ENCODE measurements at regions not wholly inside any gene's neighbourhood (a gene's known extent, or its start where the extent isn't known, plus 50 kb on each side); places are given as distances from the start of the nearest gene placed in this dataset.

GRCh38 chr16:13806671-13807070, 113.3 kb upstream of the ERCC4 start:
- H3K27me3 Mint-ChIP-seq (ENCODE audit: low read depth) = no peaks in the 10 kb centered on the region
- no peaks in the 10 kb centered on the region for H3K36me3 Mint-ChIP-seq (ENCODE audit: low read depth)
- no peaks in the 10 kb centered on the region for H3K9me3 Mint-ChIP-seq
- no peak overlapping the region for H3K27ac Mint-ChIP-seq
- no peak for DNase-seq (ENCODE audit: low spot score)
- H3K4me1 Mint-ChIP-seq (ENCODE audit: low read depth) = no peaks in the 10 kb centered on the region
- no peak overlapping the region for H3K4me3 Mint-ChIP-seq

- DNase-seq (ENCODE audit: low spot score) = no peak
- no peaks in the 10 kb centered on the region for H3K9me3 Mint-ChIP-seq
- H3K27me3 Mint-ChIP-seq (ENCODE audit: low read depth) = no peaks in the 10 kb centered on the region
- H3K36me3 Mint-ChIP-seq (ENCODE audit: low read depth) = no peaks in the 10 kb centered on the region
- no peak overlapping the region for H3K4me3 Mint-ChIP-seq
- H3K27ac Mint-ChIP-seq = no peak overlapping the region
- H3K4me1 Mint-ChIP-seq (ENCODE audit: low read depth) = no peaks in the 10 kb centered on the region
Observed at GRCh38 chr16:13808102-13808501, 111.9 kb upstream of the ERCC4 start.

- DNase-seq (ENCODE audit: low spot score) = no peak
- H3K27me3 Mint-ChIP-seq (ENCODE audit: low read depth) = no peaks in the 10 kb centered on the region
- H3K27ac Mint-ChIP-seq = no peak overlapping the region
- no peaks in the 10 kb centered on the region for H3K4me1 Mint-ChIP-seq (ENCODE audit: low read depth)
- H3K4me3 Mint-ChIP-seq = no peak overlapping the region
- no peaks in the 10 kb centered on the region for H3K9me3 Mint-ChIP-seq
- H3K36me3 Mint-ChIP-seq (ENCODE audit: low read depth) = no peaks in the 10 kb centered on the region
Observed at GRCh38 chr16:13809765-13810164, 110.2 kb upstream of the ERCC4 start.

GRCh38 chr16:13811834-13812233, 108.1 kb upstream of the ERCC4 start:
- Mint-ChIP-seq H3K9me3 (peaks cover 1% of the 10 kb centered on the region), H3K4me3 (no peak overlapping the region)

GRCh38 chr16:13816701-13817100, 103.3 kb upstream of the ERCC4 start:
- no peak for DNase-seq (ENCODE audit: low spot score)
- H3K9me3 Mint-ChIP-seq = peaks cover 4% of the 10 kb centered on the region
- H3K36me3 Mint-ChIP-seq (ENCODE audit: low read depth) = no peaks in the 10 kb centered on the region

More at GRCh38 chr16:13811834-13812233, 108.1 kb upstream of the ERCC4 start:
- H3K36me3 Mint-ChIP-seq (ENCODE audit: low read depth) = no peaks in the 10 kb centered on the region
- DNase-seq (ENCODE audit: low spot score) = no peak
- H3K27me3 Mint-ChIP-seq (ENCODE audit: low read depth) = no peaks in the 10 kb centered on the region
- no peak overlapping the region for H3K27ac Mint-ChIP-seq
- H3K4me1 Mint-ChIP-seq (ENCODE audit: low read depth) = no peaks in the 10 kb centered on the region

GRCh38 chr16:13823501-13823900, 96.5 kb upstream of the ERCC4 start:
- H3K4me3 Mint-ChIP-seq = no peak overlapping the region
- no peaks in the 10 kb centered on the region for H3K27me3 Mint-ChIP-seq (ENCODE audit: low read depth)

More at GRCh38 chr16:13816701-13817100, 103.3 kb upstream of the ERCC4 start:
- Mint-ChIP-seq H3K4me1 (ENCODE audit: low read depth) (no peaks in the 10 kb centered on the region), H3K27ac (no peak overlapping the region), H3K27me3 (ENCODE audit: low read depth) (no peaks in the 10 kb centered on the region), H3K4me3 (no peak overlapping the region)

GRCh38 chr16:13829697-13830299, 90.2 kb upstream of the ERCC4 start:
- Mint-ChIP-seq H3K36me3 (ENCODE audit: low read depth) (no peaks in the 10 kb centered on the region), H3K27ac (no peak overlapping the region), H3K4me1 (ENCODE audit: low read depth) (no peaks in the 10 kb centered on the region), H3K4me3 (no peak overlapping the region), H3K9me3 (no peaks in the 10 kb centered on the region), H3K27me3 (ENCODE audit: low read depth) (no peaks in the 10 kb centered on the region)
- DNase-seq (ENCODE audit: low spot score) = no peak

More at GRCh38 chr16:13823501-13823900, 96.5 kb upstream of the ERCC4 start:
- no peaks in the 10 kb centered on the region for H3K4me1 Mint-ChIP-seq (ENCODE audit: low read depth)
- H3K9me3 Mint-ChIP-seq = no peaks in the 10 kb centered on the region
- H3K36me3 Mint-ChIP-seq (ENCODE audit: low read depth) = no peaks in the 10 kb centered on the region
- no peak overlapping the region for H3K27ac Mint-ChIP-seq
- DNase-seq (ENCODE audit: low spot score) = no peak

- no peaks in the 10 kb centered on the region for H3K9me3 Mint-ChIP-seq
- no peak overlapping the region for H3K27ac Mint-ChIP-seq
- no peaks in the 10 kb centered on the region for H3K27me3 Mint-ChIP-seq (ENCODE audit: low read depth)
- no peak overlapping the region for H3K4me3 Mint-ChIP-seq
- no peak for DNase-seq (ENCODE audit: low spot score)
- H3K4me1 Mint-ChIP-seq (ENCODE audit: low read depth) = no peaks in the 10 kb centered on the region
- no peaks in the 10 kb centered on the region for H3K36me3 Mint-ChIP-seq (ENCODE audit: low read depth)
Observed at GRCh38 chr16:13833515-13833914, 86.4 kb upstream of the ERCC4 start.

GRCh38 chr16:13835387-13835786, 84.6 kb upstream of the ERCC4 start:
- Mint-ChIP-seq H3K9me3 (no peaks in the 10 kb centered on the region), H3K36me3 (ENCODE audit: low read depth) (no peaks in the 10 kb centered on the region), H3K4me3 (no peak overlapping the region), H3K27ac (no peak overlapping the region), H3K4me1 (ENCODE audit: low read depth) (no peaks in the 10 kb centered on the region), H3K27me3 (ENCODE audit: low read depth) (no peaks in the 10 kb centered on the region)
- no peak for DNase-seq (ENCODE audit: low spot score)

- DNase-seq (ENCODE audit: low spot score) = no peak
- H3K27me3 Mint-ChIP-seq (ENCODE audit: low read depth) = no peaks in the 10 kb centered on the region
- H3K4me1 Mint-ChIP-seq (ENCODE audit: low read depth) = no peaks in the 10 kb centered on the region
- H3K27ac Mint-ChIP-seq = no peak overlapping the region
- no peaks in the 10 kb centered on the region for H3K9me3 Mint-ChIP-seq
- no peak overlapping the region for H3K4me3 Mint-ChIP-seq
- H3K36me3 Mint-ChIP-seq (ENCODE audit: low read depth) = no peaks in the 10 kb centered on the region
Observed at GRCh38 chr16:13835935-13836730, 83.8 kb upstream of the ERCC4 start.

- no peak overlapping the region for H3K4me3 Mint-ChIP-seq
- no peak for DNase-seq (ENCODE audit: low spot score)
- H3K36me3 Mint-ChIP-seq (ENCODE audit: low read depth) = no peaks in the 10 kb centered on the region
- H3K4me1 Mint-ChIP-seq (ENCODE audit: low read depth) = no peaks in the 10 kb centered on the region
- no peaks in the 10 kb centered on the region for H3K27me3 Mint-ChIP-seq (ENCODE audit: low read depth)
- no peak overlapping the region for H3K27ac Mint-ChIP-seq
- no peaks in the 10 kb centered on the region for H3K9me3 Mint-ChIP-seq
Observed at GRCh38 chr16:13838401-13839190, 81.4 kb upstream of the ERCC4 start.

- Mint-ChIP-seq H3K27me3 (ENCODE audit: low read depth) (no peaks in the 10 kb centered on the region), H3K4me3 (no peak overlapping the region), H3K27ac (no peak overlapping the region), H3K4me1 (ENCODE audit: low read depth) (no peaks in the 10 kb centered on the region), H3K9me3 (no peaks in the 10 kb centered on the region), H3K36me3 (ENCODE audit: low read depth) (no peaks in the 10 kb centered on the region)
- DNase-seq (ENCODE audit: low spot score) = no peak
Observed at GRCh38 chr16:13839577-13839976, 80.4 kb upstream of the ERCC4 start.

- no peaks in the 10 kb centered on the region for H3K9me3 Mint-ChIP-seq
- no peaks in the 10 kb centered on the region for H3K4me1 Mint-ChIP-seq (ENCODE audit: low read depth)
- no peak overlapping the region for H3K4me3 Mint-ChIP-seq
- no peak for DNase-seq (ENCODE audit: low spot score)
- no peaks in the 10 kb centered on the region for H3K27me3 Mint-ChIP-seq (ENCODE audit: low read depth)
- no peaks in the 10 kb centered on the region for H3K36me3 Mint-ChIP-seq (ENCODE audit: low read depth)
- H3K27ac Mint-ChIP-seq = no peak overlapping the region
Observed at GRCh38 chr16:13845232-13845631, 74.7 kb upstream of the ERCC4 start.

GRCh38 chr16:13848795-13849194, 71.2 kb upstream of the ERCC4 start:
- H3K4me3 Mint-ChIP-seq = no peak overlapping the region
- no peaks in the 10 kb centered on the region for H3K4me1 Mint-ChIP-seq (ENCODE audit: low read depth)

More at GRCh38 chr16:13848795-13849194, 71.2 kb upstream of the ERCC4 start:
- Mint-ChIP-seq H3K27ac (no peak overlapping the region), H3K36me3 (ENCODE audit: low read depth) (no peaks in the 10 kb centered on the region), H3K27me3 (ENCODE audit: low read depth) (no peaks in the 10 kb centered on the region), H3K9me3 (no peaks in the 10 kb centered on the region)
- no peak for DNase-seq (ENCODE audit: low spot score)

All from T-helper 2 cell treated with Interferon-gamma antibody and Interleukin-4, amounts not matched to agents 5 μg/mL and 100 μg/mL, for 36 hours (primary cell).